ENCODE measurements at regions not wholly inside any gene's neighbourhood (a gene's known extent, or its start where the extent isn't known, plus 50 kb on each side); places are given as distances from the start of the nearest gene placed in this dataset.

GRCh38 chr12:118694128-118694775 lies 287.1 kb upstream of the SRRM4 start:
- TF ChIP-seq, protein P1, sequence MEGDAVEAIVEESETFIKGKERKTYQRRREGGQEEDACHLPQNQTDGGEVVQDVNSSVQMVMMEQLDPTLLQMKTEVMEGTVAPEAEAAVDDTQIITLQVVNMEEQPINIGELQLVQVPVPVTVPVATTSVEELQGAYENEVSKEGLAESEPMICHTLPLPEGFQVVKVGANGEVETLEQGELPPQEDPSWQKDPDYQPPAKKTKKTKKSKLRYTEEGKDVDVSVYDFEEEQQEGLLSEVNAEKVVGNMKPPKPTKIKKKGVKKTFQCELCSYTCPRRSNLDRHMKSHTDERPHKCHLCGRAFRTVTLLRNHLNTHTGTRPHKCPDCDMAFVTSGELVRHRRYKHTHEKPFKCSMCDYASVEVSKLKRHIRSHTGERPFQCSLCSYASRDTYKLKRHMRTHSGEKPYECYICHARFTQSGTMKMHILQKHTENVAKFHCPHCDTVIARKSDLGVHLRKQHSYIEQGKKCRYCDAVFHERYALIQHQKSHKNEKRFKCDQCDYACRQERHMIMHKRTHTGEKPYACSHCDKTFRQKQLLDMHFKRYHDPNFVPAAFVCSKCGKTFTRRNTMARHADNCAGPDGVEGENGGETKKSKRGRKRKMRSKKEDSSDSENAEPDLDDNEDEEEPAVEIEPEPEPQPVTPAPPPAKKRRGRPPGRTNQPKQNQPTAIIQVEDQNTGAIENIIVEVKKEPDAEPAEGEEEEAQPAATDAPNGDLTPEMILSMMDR (IDR thresholded peaks at IDR 0.05): no peak
- no peak for TF ChIP-seq POLR2A (IDR thresholded peaks at IDR 0.05; ENCODE audit: low read depth)
